Astrocyte (in vitro differentiated cells and primary cell): ENCODE measurements at regions not wholly inside any gene's neighbourhood (a gene's known extent, or its start where the extent isn't known, plus 50 kb on each side); places are given as distances from the start of the nearest gene placed in this dataset.

Experiments
- DNase-seq: peaks from one replicate; pipeline ENCODE4 v3.0.0-alpha.2; 2010; ENCODE audit warnings: low read depth
- FAIRE-seq: peaks from 2 replicates; lab custom pipeline; 2011; peaks lifted over from hg19 to GRCh38; lab: Jason Lieb, UNC
- H2AFZ ChIP-seq: 2 replicates; pipeline ENCODE4 v1.6.0; 2012; ENCODE audit warnings: low read depth, low read length, inconsistent platforms
- H3K27ac ChIP-seq: 2 replicates; pipeline ENCODE4 v1.5.1; 2011; ENCODE audit warnings: low read depth, low read length, inconsistent platforms
- H3K27me3 ChIP-seq: 2 replicates; pipeline ENCODE4 v1.6.0; 2011; ENCODE audit warnings: low read length, inconsistent platforms; ENCODE audit not compliant: insufficient read depth
- H3K36me3 ChIP-seq: 2 replicates; pipeline ENCODE4 v1.5.1; 2011; ENCODE audit warnings: low read length, inconsistent platforms; ENCODE audit not compliant: insufficient read depth
- H3K4me1 ChIP-seq: 2 replicates; pipeline ENCODE4 v1.5.1; 2011; ENCODE audit warnings: low read length, inconsistent platforms; ENCODE audit not compliant: insufficient read depth
- H3K4me2 ChIP-seq: 2 replicates; pipeline ENCODE4 v1.6.0; 2012; ENCODE audit warnings: low read length, inconsistent platforms
- H3K4me3 ChIP-seq: 2 replicates; pipeline ENCODE4 v1.5.1; 2011; ENCODE audit warnings: low read depth, mild to moderate bottlenecking, low read length, inconsistent platforms; ENCODE audit not compliant: insufficient read depth
- H3K79me2 ChIP-seq: 2 replicates; pipeline ENCODE4 v1.6.0; 2012; ENCODE audit warnings: mild to moderate bottlenecking, low read length, inconsistent platforms; ENCODE audit not compliant: insufficient read depth
- H3K9ac ChIP-seq: 2 replicates; pipeline ENCODE4 v1.6.0; 2012; ENCODE audit warnings: mild to moderate bottlenecking, low read length, inconsistent platforms
- H3K9me3 ChIP-seq: 2 replicates; pipeline ENCODE4 v1.5.1; 2012; ENCODE audit warnings: low read depth, mild to moderate bottlenecking, low read length, inconsistent platforms; ENCODE audit not compliant: insufficient read depth
- H4K20me1 ChIP-seq: 2 replicates; pipeline ENCODE4 v1.6.0; 2012; ENCODE audit warnings: low read length, inconsistent platforms; ENCODE audit not compliant: insufficient read depth
- H3K27ac Mint-ChIP-seq: one replicate; pipeline ENCODE4 v1.8.0; 2021; ENCODE audit warnings: mild to moderate bottlenecking, mixed read lengths; ENCODE audit not compliant: unreplicated experiment
- H3K27me3 Mint-ChIP-seq: one replicate; pipeline ENCODE4 v1.8.0; 2021; ENCODE audit warnings: low read depth, mixed read lengths; ENCODE audit not compliant: unreplicated experiment
- H3K36me3 Mint-ChIP-seq: one replicate; pipeline ENCODE4 v1.8.0; 2021; ENCODE audit warnings: low read depth, mixed read lengths; ENCODE audit not compliant: unreplicated experiment
- H3K4me1 Mint-ChIP-seq: one replicate; pipeline ENCODE4 v1.8.0; 2021; ENCODE audit warnings: low read depth, mixed read lengths; ENCODE audit not compliant: unreplicated experiment
- H3K4me3 Mint-ChIP-seq: one replicate; pipeline ENCODE4 v1.8.0; 2021; ENCODE audit warnings: mild to moderate bottlenecking, moderate library complexity, mixed read lengths; ENCODE audit not compliant: unreplicated experiment
- H3K9me3 Mint-ChIP-seq: one replicate; pipeline ENCODE4 v1.8.0; 2021; ENCODE audit warnings: mild to moderate bottlenecking, mixed read lengths; ENCODE audit not compliant: unreplicated experiment
- EZH2 ChIP-seq: IDR thresholded peaks from 2 replicates; pipeline ENCODE4 v1.6.1; 2012; ENCODE audit warnings: mild to moderate bottlenecking, low read length, inconsistent platforms; ENCODE audit not compliant: insufficient read depth
- TF ChIP-seq, protein P1 (sequence below): IDR thresholded peaks from 2 replicates; pipeline ENCODE4 v1.5.1; 2011; ENCODE audit warnings: low read depth, mild to moderate bottlenecking, inconsistent platforms, low read length, moderate library complexity; ENCODE audit not compliant: insufficient read depth

DNA sequence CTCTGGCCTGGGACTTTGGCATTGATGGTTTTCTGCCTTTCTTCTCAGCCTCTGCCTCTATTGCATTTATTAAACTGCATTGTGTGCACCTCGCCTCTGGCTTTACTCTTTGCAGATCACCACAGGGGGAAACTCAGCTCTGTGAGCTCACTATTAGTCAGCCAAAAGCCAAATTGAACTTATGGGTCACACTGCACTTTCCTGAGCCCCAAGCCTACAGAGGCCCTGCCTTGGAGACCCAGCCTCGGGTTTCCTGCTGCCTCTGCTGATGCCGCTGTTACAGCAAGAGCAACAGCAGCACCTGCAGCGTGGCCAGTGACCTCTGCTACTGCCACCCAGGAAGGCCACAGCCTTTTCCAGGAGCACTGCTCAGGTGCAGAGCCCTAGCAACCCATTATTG lies 122.5 kb downstream of the DAD1 start:
- no peak overlapping the region for H3K27ac Mint-ChIP-seq
- Histone ChIP-seq H3K27me3 (no peaks in the 10 kb centered on the region), H3K36me3 (no peaks in the 10 kb centered on the region), H2AFZ (no peak overlapping the region), H3K27ac (no peak overlapping the region), H3K4me2 (peak overlapping the region; percentile 53), H3K9ac (no peak overlapping the region), H3K4me3 (no peak overlapping the region), H3K4me1 (peaks cover 17% of the 10 kb centered on the region), H3K9me3 (no peaks in the 10 kb centered on the region), H3K79me2 (no peaks in the 10 kb centered on the region), H4K20me1 (no peaks in the 10 kb centered on the region)
- no peak for TF ChIP-seq EZH2
- TF ChIP-seq, protein P1, sequence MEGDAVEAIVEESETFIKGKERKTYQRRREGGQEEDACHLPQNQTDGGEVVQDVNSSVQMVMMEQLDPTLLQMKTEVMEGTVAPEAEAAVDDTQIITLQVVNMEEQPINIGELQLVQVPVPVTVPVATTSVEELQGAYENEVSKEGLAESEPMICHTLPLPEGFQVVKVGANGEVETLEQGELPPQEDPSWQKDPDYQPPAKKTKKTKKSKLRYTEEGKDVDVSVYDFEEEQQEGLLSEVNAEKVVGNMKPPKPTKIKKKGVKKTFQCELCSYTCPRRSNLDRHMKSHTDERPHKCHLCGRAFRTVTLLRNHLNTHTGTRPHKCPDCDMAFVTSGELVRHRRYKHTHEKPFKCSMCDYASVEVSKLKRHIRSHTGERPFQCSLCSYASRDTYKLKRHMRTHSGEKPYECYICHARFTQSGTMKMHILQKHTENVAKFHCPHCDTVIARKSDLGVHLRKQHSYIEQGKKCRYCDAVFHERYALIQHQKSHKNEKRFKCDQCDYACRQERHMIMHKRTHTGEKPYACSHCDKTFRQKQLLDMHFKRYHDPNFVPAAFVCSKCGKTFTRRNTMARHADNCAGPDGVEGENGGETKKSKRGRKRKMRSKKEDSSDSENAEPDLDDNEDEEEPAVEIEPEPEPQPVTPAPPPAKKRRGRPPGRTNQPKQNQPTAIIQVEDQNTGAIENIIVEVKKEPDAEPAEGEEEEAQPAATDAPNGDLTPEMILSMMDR = no peak
- peaks cover 11% of the 10 kb centered on the region for H3K4me1 Mint-ChIP-seq
- DNase-seq (peak; percentile 33), FAIRE-seq (no peak)
- no peak overlapping the region for H3K4me3 Mint-ChIP-seq
- peaks cover 4% of the 10 kb centered on the region for H3K27me3 Mint-ChIP-seq
- peaks cover 5% of the 10 kb centered on the region for H3K9me3 Mint-ChIP-seq
- H3K36me3 Mint-ChIP-seq = no peaks in the 10 kb centered on the region

DNA sequence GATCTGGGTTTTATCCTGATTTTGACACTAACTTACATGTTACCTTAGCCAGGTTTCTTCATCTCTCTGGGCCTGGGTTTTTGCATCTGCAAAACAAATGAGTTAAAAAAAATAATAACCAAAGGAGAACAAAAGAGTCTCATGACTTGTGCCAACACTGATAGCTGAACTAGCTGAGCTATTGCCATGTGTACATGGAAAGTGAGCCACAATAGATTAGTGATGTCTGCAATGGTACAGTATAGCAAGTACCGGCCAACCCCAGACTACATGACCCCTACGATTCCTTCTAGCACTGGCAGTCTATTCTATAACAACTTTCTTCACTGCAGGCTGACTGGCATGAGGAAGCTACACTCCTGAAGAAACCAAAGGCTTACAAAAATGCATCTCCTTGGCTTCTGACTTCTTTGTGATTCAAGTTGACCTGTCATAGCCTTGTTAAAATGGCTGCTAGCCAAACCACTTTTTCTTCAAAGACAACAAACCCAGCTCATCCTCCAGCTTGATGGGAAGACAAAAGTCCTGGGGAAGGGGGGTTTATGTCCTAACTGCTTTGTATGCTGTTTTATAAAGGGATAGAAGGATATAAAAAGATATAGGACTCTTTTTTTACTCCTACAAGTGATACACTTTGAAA lies 123.7 kb downstream of the DAD1 start:
- Mint-ChIP-seq H3K9me3 (peaks cover 2% of the 10 kb centered on the region), H3K4me1 (peaks cover 10% of the 10 kb centered on the region), H3K27ac (no peak overlapping the region), H3K27me3 (no peaks in the 10 kb centered on the region), H3K36me3 (no peaks in the 10 kb centered on the region), H3K4me3 (no peak overlapping the region)
- Histone ChIP-seq H3K4me1 (peaks cover 19% of the 10 kb centered on the region), H4K20me1 (no peaks in the 10 kb centered on the region), H3K27me3 (no peaks in the 10 kb centered on the region), H3K4me3 (no peak overlapping the region), H3K9ac (no peak overlapping the region), H2AFZ (no peak overlapping the region), H3K9me3 (no peaks in the 10 kb centered on the region), H3K79me2 (no peaks in the 10 kb centered on the region), H3K27ac (no peak overlapping the region), H3K4me2 (peak overlapping the region; percentile 12), H3K36me3 (no peaks in the 10 kb centered on the region)
- TF ChIP-seq, protein P1 = no peak
- no peak for TF ChIP-seq EZH2
- no peak for FAIRE-seq
- no peak for DNase-seq

DNA sequence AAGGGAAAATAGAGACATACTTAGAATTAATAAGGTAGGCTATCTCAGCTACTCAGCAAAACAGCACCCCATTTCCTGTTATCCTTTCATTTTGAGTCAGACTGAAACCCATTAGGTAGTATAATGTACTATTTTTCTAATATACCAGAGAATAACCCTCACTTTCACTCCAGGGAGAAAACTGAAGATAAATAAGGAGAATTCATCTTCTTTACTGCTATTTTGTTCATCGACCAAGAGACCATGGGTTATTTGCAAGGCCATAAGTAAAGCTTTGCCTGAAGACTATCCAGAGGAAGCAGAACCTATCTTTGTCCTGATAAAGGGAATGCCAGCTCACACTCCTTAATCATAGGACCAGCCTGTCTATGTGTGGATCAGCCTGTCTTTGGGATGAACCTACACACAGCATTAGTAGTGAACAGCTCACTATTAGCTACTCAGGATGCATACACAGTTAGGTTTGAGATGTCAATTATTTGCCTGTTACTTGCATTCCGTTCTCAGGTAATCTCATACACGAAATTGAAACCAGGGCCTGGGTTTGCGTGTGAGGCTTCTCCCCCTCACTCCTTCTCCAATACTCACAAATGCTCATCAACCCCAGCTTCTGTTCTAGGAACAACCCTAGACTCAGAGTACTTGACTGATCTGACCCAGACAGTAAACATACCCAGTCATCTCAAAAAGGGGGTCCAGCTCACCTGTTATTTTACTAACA lies 124.4 kb downstream of the DAD1 start:
- Mint-ChIP-seq H3K27me3 (peaks cover 2% of the 10 kb centered on the region), H3K4me1 (peaks cover 12% of the 10 kb centered on the region), H3K4me3 (no peak overlapping the region), H3K27ac (no peak overlapping the region), H3K9me3 (peaks cover 2% of the 10 kb centered on the region), H3K36me3 (no peaks in the 10 kb centered on the region)
- Histone ChIP-seq H3K27me3 (no peaks in the 10 kb centered on the region), H3K36me3 (no peaks in the 10 kb centered on the region), H3K27ac (no peak overlapping the region), H4K20me1 (no peaks in the 10 kb centered on the region), H3K4me1 (peaks cover 19% of the 10 kb centered on the region), H3K79me2 (no peaks in the 10 kb centered on the region), H3K4me2 (no peak overlapping the region), H3K9ac (no peak overlapping the region), H3K4me3 (no peak overlapping the region), H3K9me3 (no peaks in the 10 kb centered on the region), H2AFZ (no peak overlapping the region)
- DNase-seq (no peak), FAIRE-seq (no peak)
- TF ChIP-seq, protein P1 = no peak
- no peak for TF ChIP-seq EZH2
